A673 (cell line): ENCODE measurements at regions not wholly inside any gene's neighbourhood (a gene's known extent, or its start where the extent isn't known, plus 50 kb on each side); places are given as distances from the start of the nearest gene placed in this dataset.

Source experiments
- BruUV-seq: library from RNA; stranded (reverse); fragments of 400-500 nt; replicated peaks from 2 replicates; lab custom pipeline; 2021; lab: Mats Ljungman, UMichigan
- CTCF ChIA-PET: fragments of 300-600 bp; sonication (Branson Sonifier 250); formaldehyde crosslinking; loops from one replicate; lab custom pipeline; 2022; ENCODE audit warnings: antibody characterized with exemption; lab: Charles Lee
- POLR2A ChIA-PET: fragments of 300-600 bp; sonication (Branson Sonifier 250); formaldehyde crosslinking; loops from one replicate; lab custom pipeline; 2022; ENCODE audit warnings: antibody characterized with exemption; ENCODE audit not compliant: low non-redundant PET; lab: Charles Lee
- DNase-seq: peaks from one replicate; pipeline ENCODE4 v3.0.0-alpha.2; 2015; ENCODE audit warnings: low spot score
- H3K27ac ChIP-seq: fragments of 200-600 bp; sonication (generic); 2 replicates; pipeline ENCODE4 v1.5.1; 2016; ENCODE audit warnings: mixed run types, low read depth, mild to moderate bottlenecking, mixed read lengths, antibody characterized with exemption, low read length; ENCODE audit not compliant: poor library complexity, severe bottlenecking
- H3K27me3 ChIP-seq: fragments of 200-600 bp; sonication (generic); replicated peaks from 2 replicates; pipeline ENCODE4 v1.6.1; 2017; ENCODE audit warnings: mixed run types, low read depth, mild to moderate bottlenecking, mixed read lengths, antibody characterized with exemption, low read length; ENCODE audit not compliant: insufficient read depth, poor library complexity
- H3K36me3 ChIP-seq: fragments of 200-600 bp; sonication (generic); 2 replicates; pipeline ENCODE4 v1.6.1; 2016; ENCODE audit warnings: mixed run types, mild to moderate bottlenecking, mixed read lengths, antibody characterized with exemption, low read length; ENCODE audit not compliant: insufficient read depth, poor library complexity, severe bottlenecking
- H3K4me1 ChIP-seq: fragments of 200-600 bp; sonication (generic); 2 replicates; pipeline ENCODE4 v1.6.1; 2017; ENCODE audit warnings: mixed run types, mild to moderate bottlenecking, mixed read lengths, antibody characterized with exemption, low read length; ENCODE audit not compliant: insufficient read depth, poor library complexity, severe bottlenecking
- H3K4me3 ChIP-seq: fragments of 200-600 bp; sonication (generic); 2 replicates; pipeline ENCODE4 v1.5.1; 2016; ENCODE audit warnings: low read depth, mixed run types, mild to moderate bottlenecking, mixed read lengths, low read length; ENCODE audit not compliant: poor library complexity, severe bottlenecking
- H3K9me3 ChIP-seq: fragments of 200-600 bp; sonication (generic); 2 replicates; pipeline ENCODE4 v1.6.1; 2016; ENCODE audit warnings: mixed run types, low read depth, mild to moderate bottlenecking, mixed read lengths, antibody characterized with exemption, low read length; ENCODE audit not compliant: poor library complexity, severe bottlenecking
- EZH2 ChIP-seq: fragments of 200-600 bp; sonication (generic); IDR thresholded peaks from 2 replicates; pipeline ENCODE4 v1.6.1; 2017; ENCODE audit warnings: borderline replicate concordance, low read depth, mild to moderate bottlenecking, mixed read lengths, antibody characterized with exemption, low read length; ENCODE audit not compliant: poor library complexity, severe bottlenecking
- intact Hi-C: fragments of 100-400 bp; cut with micrococcal nuclease; formaldehyde crosslinking; loops from one replicate; pipeline ENCODE4 v1.10.0; 2022; ENCODE audit not compliant: unreplicated experiment
- TF ChIP-seq, protein P1 (sequence below): fragments of 300-800, 200-600 bp; sonication (generic); conservative IDR thresholded peaks from 2 replicates; pipeline ENCODE4 v1.5.1; 2017; ENCODE audit warnings: low read depth, mild to moderate bottlenecking, antibody characterized with exemption, low read length, moderate library complexity, mixed read lengths

DNA sequence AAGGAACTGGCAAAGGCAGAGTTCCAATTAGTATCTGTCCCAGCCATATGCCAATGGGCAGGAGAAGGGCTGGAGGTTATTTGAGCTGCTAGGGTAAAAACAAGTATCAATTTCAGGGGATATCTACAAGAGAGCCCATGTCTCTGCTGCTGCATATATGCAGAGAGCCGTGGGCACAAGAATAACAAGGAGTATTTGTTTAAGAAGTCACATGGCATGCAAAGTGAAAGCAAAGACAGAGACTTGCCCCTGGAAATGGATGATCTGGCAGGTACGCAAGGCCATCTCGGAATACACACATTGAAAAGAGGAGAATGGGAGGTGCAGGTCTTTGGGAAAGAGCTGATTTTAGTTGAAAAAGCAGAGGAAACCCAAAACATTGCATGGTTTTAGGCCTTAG, 170.6 kb downstream of the EVA1A start:
- Histone ChIP-seq H3K4me3 (no peak overlapping the region), H3K27me3 (no peaks in the 10 kb centered on the region), H3K4me1 (no peaks in the 10 kb centered on the region), H3K9me3 (peaks cover 5% of the 10 kb centered on the region), H3K36me3 (no peaks in the 10 kb centered on the region), H3K27ac (no peak overlapping the region)
- BruUV-seq: no TSS peak
- DNase-seq: no peak
- POLR2A ChIA-PET: no interaction called here
- CTCF ChIA-PET: no interaction called here
- TF ChIP-seq, protein P1, sequence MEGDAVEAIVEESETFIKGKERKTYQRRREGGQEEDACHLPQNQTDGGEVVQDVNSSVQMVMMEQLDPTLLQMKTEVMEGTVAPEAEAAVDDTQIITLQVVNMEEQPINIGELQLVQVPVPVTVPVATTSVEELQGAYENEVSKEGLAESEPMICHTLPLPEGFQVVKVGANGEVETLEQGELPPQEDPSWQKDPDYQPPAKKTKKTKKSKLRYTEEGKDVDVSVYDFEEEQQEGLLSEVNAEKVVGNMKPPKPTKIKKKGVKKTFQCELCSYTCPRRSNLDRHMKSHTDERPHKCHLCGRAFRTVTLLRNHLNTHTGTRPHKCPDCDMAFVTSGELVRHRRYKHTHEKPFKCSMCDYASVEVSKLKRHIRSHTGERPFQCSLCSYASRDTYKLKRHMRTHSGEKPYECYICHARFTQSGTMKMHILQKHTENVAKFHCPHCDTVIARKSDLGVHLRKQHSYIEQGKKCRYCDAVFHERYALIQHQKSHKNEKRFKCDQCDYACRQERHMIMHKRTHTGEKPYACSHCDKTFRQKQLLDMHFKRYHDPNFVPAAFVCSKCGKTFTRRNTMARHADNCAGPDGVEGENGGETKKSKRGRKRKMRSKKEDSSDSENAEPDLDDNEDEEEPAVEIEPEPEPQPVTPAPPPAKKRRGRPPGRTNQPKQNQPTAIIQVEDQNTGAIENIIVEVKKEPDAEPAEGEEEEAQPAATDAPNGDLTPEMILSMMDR: no peak
- TF ChIP-seq EZH2: no peak
- intact Hi-C loops: no loop called here

DNA sequence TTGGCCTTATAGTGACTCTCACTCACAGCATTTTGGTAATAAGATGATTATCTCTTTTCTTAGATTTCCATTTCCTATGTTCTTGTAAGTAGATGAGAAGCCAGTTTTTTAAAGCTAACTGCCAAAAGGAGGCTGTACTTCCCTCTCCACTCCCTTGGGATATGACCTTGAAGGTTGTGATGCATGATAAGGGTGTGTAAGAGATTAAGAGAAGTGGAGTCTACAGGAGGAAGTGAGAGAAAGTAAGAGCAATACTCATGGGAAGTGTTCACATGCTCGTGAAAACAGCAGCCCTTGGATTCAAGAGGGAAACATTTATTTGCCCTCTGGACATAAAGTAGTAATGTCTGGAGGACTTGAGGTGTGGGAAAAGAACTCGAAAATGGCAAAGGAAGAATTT, 171.5 kb downstream of the EVA1A start:
- Histone ChIP-seq H3K4me1 (no peaks in the 10 kb centered on the region), H3K4me3 (no peak overlapping the region), H3K27ac (no peak overlapping the region), H3K27me3 (no peaks in the 10 kb centered on the region), H3K9me3 (peaks cover 5% of the 10 kb centered on the region), H3K36me3 (no peaks in the 10 kb centered on the region)
- no peak for DNase-seq
- TF ChIP-seq, protein P1: no peak
- TF ChIP-seq EZH2: no peak
- intact Hi-C loops: no loop called here
- POLR2A ChIA-PET: no interaction called here
- CTCF ChIA-PET: interaction anchor here (0.7 kb wide), 1 partner anchor 354 kb away, joined by 10 read pairs; no protein-coding TSS in a partner anchor
- BruUV-seq: no TSS peak

DNA sequence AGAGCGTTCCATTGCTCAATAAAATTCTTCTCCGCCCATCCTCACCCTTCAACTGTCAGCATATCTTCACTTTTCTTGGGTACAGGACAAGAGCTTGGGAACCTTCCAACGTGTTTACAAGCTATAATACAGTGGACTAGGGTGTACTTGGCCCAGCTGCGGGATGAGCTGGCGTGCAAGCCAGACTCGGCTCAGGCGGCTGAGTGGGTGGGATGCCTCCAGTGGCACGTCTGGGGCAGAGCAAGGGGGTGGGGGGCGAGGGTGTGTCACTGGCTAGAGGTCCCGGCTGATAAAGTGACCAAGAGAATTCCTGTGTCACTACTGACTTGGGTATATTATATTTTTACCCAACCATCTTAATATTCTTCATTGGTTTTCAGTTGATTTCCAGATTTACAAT, 179.7 kb downstream of the EVA1A start:
- TF ChIP-seq, protein P1: no peak
- TF ChIP-seq EZH2: no peak
- no peak overlapping the region for H3K27ac ChIP-seq
- no peak for DNase-seq
- BruUV-seq: no TSS peak
- ChIA-PET POLR2A (no interaction called here), CTCF (no interaction called here)
- peaks cover 5% of the 10 kb centered on the region for H3K9me3 ChIP-seq
- H3K27me3 ChIP-seq: no peaks in the 10 kb centered on the region
- no peak overlapping the region for H3K4me3 ChIP-seq
- intact Hi-C loops: no loop called here
- no peaks in the 10 kb centered on the region for H3K36me3 ChIP-seq
- no peaks in the 10 kb centered on the region for H3K4me1 ChIP-seq
